ENCODE measurements at regions not wholly inside any gene's neighbourhood (a gene's known extent, or its start where the extent isn't known, plus 50 kb on each side); places are given as distances from the start of the nearest gene placed in this dataset.
"Not testable (repeated sequence)": the region's sequence is repeated elsewhere in the genome, so short reads cannot be mapped to it uniquely, and the experiment has no call there.

GRCh38 chrX:3470211-3470679 is 123.8 kb upstream of the MXRA5 start:
- TF ChIP-seq, protein P1, sequence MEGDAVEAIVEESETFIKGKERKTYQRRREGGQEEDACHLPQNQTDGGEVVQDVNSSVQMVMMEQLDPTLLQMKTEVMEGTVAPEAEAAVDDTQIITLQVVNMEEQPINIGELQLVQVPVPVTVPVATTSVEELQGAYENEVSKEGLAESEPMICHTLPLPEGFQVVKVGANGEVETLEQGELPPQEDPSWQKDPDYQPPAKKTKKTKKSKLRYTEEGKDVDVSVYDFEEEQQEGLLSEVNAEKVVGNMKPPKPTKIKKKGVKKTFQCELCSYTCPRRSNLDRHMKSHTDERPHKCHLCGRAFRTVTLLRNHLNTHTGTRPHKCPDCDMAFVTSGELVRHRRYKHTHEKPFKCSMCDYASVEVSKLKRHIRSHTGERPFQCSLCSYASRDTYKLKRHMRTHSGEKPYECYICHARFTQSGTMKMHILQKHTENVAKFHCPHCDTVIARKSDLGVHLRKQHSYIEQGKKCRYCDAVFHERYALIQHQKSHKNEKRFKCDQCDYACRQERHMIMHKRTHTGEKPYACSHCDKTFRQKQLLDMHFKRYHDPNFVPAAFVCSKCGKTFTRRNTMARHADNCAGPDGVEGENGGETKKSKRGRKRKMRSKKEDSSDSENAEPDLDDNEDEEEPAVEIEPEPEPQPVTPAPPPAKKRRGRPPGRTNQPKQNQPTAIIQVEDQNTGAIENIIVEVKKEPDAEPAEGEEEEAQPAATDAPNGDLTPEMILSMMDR (IDR thresholded peaks at IDR 0.05; ENCODE audit: low read depth, low read length, missing input control): not testable (repeated sequence)
- not testable (repeated sequence) for TF ChIP-seq JUND (IDR thresholded peaks at IDR 0.05); RAD21 (IDR thresholded peaks at IDR 0.05); FOXA1 (IDR thresholded peaks at IDR 0.05); EGR1 (IDR thresholded peaks at IDR 0.05; ENCODE audit: low read depth in 2 of 2); GABPA (IDR thresholded peaks at IDR 0.05 in 1 of 2, conservative IDR thresholded peaks at IDR 0.05 in 1 of 2); YY1 (IDR thresholded peaks at IDR 0.05); TAF1 (conservative IDR thresholded peaks at IDR 0.05); HNF4A (conservative IDR thresholded peaks at IDR 0.05); HNF4G (IDR thresholded peaks at IDR 0.05); SP1 (IDR thresholded peaks at IDR 0.05)
- TF ChIP-seq, protein P2, sequence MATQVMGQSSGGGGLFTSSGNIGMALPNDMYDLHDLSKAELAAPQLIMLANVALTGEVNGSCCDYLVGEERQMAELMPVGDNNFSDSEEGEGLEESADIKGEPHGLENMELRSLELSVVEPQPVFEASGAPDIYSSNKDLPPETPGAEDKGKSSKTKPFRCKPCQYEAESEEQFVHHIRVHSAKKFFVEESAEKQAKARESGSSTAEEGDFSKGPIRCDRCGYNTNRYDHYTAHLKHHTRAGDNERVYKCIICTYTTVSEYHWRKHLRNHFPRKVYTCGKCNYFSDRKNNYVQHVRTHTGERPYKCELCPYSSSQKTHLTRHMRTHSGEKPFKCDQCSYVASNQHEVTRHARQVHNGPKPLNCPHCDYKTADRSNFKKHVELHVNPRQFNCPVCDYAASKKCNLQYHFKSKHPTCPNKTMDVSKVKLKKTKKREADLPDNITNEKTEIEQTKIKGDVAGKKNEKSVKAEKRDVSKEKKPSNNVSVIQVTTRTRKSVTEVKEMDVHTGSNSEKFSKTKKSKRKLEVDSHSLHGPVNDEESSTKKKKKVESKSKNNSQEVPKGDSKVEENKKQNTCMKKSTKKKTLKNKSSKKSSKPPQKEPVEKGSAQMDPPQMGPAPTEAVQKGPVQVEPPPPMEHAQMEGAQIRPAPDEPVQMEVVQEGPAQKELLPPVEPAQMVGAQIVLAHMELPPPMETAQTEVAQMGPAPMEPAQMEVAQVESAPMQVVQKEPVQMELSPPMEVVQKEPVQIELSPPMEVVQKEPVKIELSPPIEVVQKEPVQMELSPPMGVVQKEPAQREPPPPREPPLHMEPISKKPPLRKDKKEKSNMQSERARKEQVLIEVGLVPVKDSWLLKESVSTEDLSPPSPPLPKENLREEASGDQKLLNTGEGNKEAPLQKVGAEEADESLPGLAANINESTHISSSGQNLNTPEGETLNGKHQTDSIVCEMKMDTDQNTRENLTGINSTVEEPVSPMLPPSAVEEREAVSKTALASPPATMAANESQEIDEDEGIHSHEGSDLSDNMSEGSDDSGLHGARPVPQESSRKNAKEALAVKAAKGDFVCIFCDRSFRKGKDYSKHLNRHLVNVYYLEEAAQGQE (IDR thresholded peaks at IDR 0.05): not testable (repeated sequence)
- TF ChIP-seq, protein P3, sequence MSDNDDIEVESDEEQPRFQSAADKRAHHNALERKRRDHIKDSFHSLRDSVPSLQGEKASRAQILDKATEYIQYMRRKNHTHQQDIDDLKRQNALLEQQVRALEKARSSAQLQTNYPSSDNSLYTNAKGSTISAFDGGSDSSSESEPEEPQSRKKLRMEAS (IDR thresholded peaks at IDR 0.05): not testable (repeated sequence)

All from liver (tissue), 3 donors.